RWPE2 (cell line): ENCODE measurements at regions not wholly inside any gene's neighbourhood (a gene's known extent, or its start where the extent isn't known, plus 50 kb on each side); places are given as distances from the start of the nearest gene placed in this dataset.

ENCODE experiments used
- ATAC-seq: fragments of 200-7000 bp; cut with Tn5 transposase; 3 replicates; pipeline ENCODE4 v1.9.1; 2021; ENCODE audit warnings: low read depth
- DNase-seq: peaks from one replicate; pipeline ENCODE4 v3.0.0-alpha.2; 2020; ENCODE audit warnings: low spot score
- H3K27ac ChIP-seq: fragments of 450-650 bp; 2 replicates; pipeline ENCODE4 v1.5.1; 2017; ENCODE audit warnings: mild to moderate bottlenecking; ENCODE audit not compliant: poor library complexity, severe bottlenecking
- H3K27me3 ChIP-seq: fragments of 250-450 bp; sonication (Bioruptor Pico); 2 replicates; pipeline ENCODE4 v1.5.1; 2021; ENCODE audit warnings: mild to moderate bottlenecking, moderate library complexity; ENCODE audit not compliant: insufficient read depth, poor library complexity, severe bottlenecking
- H3K36me3 ChIP-seq: fragments of 250-450 bp; sonication (Bioruptor Pico); 2 replicates; pipeline ENCODE4 v1.5.1; 2020; ENCODE audit warnings: low read depth, mild to moderate bottlenecking, moderate library complexity
- H3K4me1 ChIP-seq: fragments of 250-450 bp; sonication (Bioruptor Pico); 2 replicates; pipeline ENCODE4 v1.5.1; 2021; ENCODE audit warnings: mild to moderate bottlenecking, moderate library complexity; ENCODE audit not compliant: insufficient read depth, poor library complexity, severe bottlenecking
- H3K4me3 ChIP-seq: fragments of 250-450 bp; sonication (Bioruptor Pico); 2 replicates; pipeline ENCODE4 v1.5.1; 2021; ENCODE audit warnings: mild to moderate bottlenecking, moderate library complexity; ENCODE audit not compliant: severe bottlenecking
- H3K9me3 ChIP-seq: fragments of 250-450 bp; sonication (Bioruptor Pico); 2 replicates; pipeline ENCODE4 v1.5.1; 2021; ENCODE audit warnings: mild to moderate bottlenecking, moderate library complexity; ENCODE audit not compliant: severe bottlenecking
- CTCF ChIP-seq: fragments of 450-650 bp; IDR thresholded peaks from one replicate; pipeline ENCODE4 v1.5.1; 2017; ENCODE audit warnings: mild to moderate bottlenecking, moderate library complexity; ENCODE audit not compliant: poor library complexity, severe bottlenecking

- H3K36me3 ChIP-seq: no peaks in the 10 kb centered on the region
- H3K27me3 ChIP-seq: peaks cover 2% of the 10 kb centered on the region
- H3K9me3 ChIP-seq: no peaks in the 10 kb centered on the region
- DNase-seq (no peak), ATAC-seq (no peak)
- no peaks in the 10 kb centered on the region for H3K4me1 ChIP-seq
- TF ChIP-seq CTCF: no peak
- no peak overlapping the region for H3K4me3 ChIP-seq
- H3K27ac ChIP-seq: no peak overlapping the region
Observed at GRCh38 chr5:141767671-141768070, 85.6 kb upstream of the ARAP3 start.

DNA sequence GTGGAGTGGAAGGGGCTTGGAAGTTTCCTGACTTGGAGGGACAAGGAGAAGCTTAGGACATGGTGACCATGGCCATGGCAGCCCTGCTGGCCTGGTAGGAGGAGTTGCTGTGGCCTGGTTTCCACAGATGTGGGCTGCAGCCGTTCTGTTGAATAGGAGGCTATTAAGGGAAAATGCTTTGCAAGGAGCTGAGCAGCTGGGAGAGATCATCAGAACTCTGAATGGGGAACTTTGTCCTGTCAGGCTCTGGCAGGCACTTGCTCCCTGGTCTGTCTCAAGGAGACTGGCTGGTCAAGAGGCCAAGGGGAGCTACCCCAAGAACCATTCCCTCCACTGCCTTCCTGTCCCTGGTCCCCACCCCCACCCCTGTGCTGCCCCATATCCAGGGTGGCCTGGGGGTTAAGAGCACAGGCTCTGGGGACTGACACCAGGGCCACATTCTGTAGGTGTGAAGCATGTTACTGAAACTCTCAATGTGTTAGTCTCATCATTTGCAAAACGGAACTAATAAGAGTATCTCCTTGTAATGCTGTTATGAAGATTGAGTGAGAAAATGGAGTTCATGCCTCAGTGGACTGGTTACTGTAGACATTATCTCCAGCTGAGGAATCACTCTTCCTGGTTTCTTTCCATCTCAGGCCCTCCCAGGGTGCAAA, 84.0 kb upstream of the ARAP3 start:
- Histone ChIP-seq H3K27me3 (peaks cover 12% of the 10 kb centered on the region), H3K4me3 (no peak overlapping the region), H3K36me3 (no peaks in the 10 kb centered on the region), H3K27ac (no peak overlapping the region), H3K9me3 (no peaks in the 10 kb centered on the region), H3K4me1 (no peaks in the 10 kb centered on the region)
- TF ChIP-seq CTCF: no peak
- DNase-seq (no peak), ATAC-seq (no peak)

GRCh38 chr5:141763541-141763940, 81.5 kb upstream of the ARAP3 start:
- no peak overlapping the region for H3K27ac ChIP-seq
- H3K27me3 ChIP-seq: peaks cover 15% of the 10 kb centered on the region
- DNase-seq (no peak), ATAC-seq (no peak)
- no peak overlapping the region for H3K4me3 ChIP-seq
- H3K9me3 ChIP-seq: no peaks in the 10 kb centered on the region
- H3K4me1 ChIP-seq: no peaks in the 10 kb centered on the region
- TF ChIP-seq CTCF: no peak
- H3K36me3 ChIP-seq: no peaks in the 10 kb centered on the region

- no peak overlapping the region for H3K27ac ChIP-seq
- no peaks in the 10 kb centered on the region for H3K9me3 ChIP-seq
- ATAC-seq: no peak
- TF ChIP-seq CTCF: no peak
- peaks cover 15% of the 10 kb centered on the region for H3K27me3 ChIP-seq
- H3K4me1 ChIP-seq: no peaks in the 10 kb centered on the region
- H3K36me3 ChIP-seq: no peaks in the 10 kb centered on the region
- no peak overlapping the region for H3K4me3 ChIP-seq
- no peak for DNase-seq
Observed at GRCh38 chr5:141762790-141763368, 80.8 kb upstream of the ARAP3 start.

GRCh38 chr5:141762316-141762715, 80.3 kb upstream of the ARAP3 start:
- Histone ChIP-seq H3K36me3 (no peaks in the 10 kb centered on the region), H3K9me3 (no peaks in the 10 kb centered on the region), H3K27me3 (peaks cover 15% of the 10 kb centered on the region), H3K4me1 (no peaks in the 10 kb centered on the region), H3K4me3 (no peak overlapping the region), H3K27ac (no peak overlapping the region)
- DNase-seq (no peak), ATAC-seq (no peak)
- TF ChIP-seq CTCF: no peak
